ENCODE measurements at regions not wholly inside any gene's neighbourhood (a gene's known extent, or its start where the extent isn't known, plus 50 kb on each side); places are given as distances from the start of the nearest gene placed in this dataset.
A peak's percentile ranks its signal among the peaks of the same experiment; 100 is the strongest.

- H2BK120ac ChIP-seq (ENCODE audit: low read depth, low read length, poor library complexity, severe bottlenecking) = no peak overlapping the region
- H4K20me1 ChIP-seq (ENCODE audit: control insufficient read depth, insufficient read depth, insufficient read length) = no peaks in the 10 kb centered on the region
- H3K23me2 ChIP-seq (ENCODE audit: insufficient read length, low read depth, low read length, poor library complexity, severe bottlenecking) = no peaks in the 10 kb centered on the region
- no peak overlapping the region for H4K8ac ChIP-seq (replicated peaks; ENCODE audit: insufficient read length, low read depth, low read length)
- WGBS (ENCODE audit: extremely low coverage, insufficient read length, low lambda C conversion rate) = no CpG with 5 or more reads among the region's 2 CpGs
- H3K23ac ChIP-seq (ENCODE audit: insufficient read length, low read depth, low read length) = no peak overlapping the region
- Mint-ChIP-seq H3K4me3 (no peak overlapping the region), H3K36me3 (ENCODE audit: insufficient read depth in 1 of 3, low read depth in 3 of 3) (no peaks in the 10 kb centered on the region), H3K4me1 (peaks cover 15 to 18% of the 10 kb centered on the region in 2 experiments), H3K27me3 (ENCODE audit: low read depth) (no peaks in the 10 kb centered on the region), H3K27ac (no peak overlapping the region), H3K9me3 (no peaks in the 10 kb centered on the region)
- no peak overlapping the region for H3K9ac ChIP-seq (ENCODE audit: extremely low read depth, insufficient read length, low read length)
- H2BK15ac ChIP-seq (ENCODE audit: low read depth, low read length) = no peak overlapping the region
- no peak overlapping the region for H3K27ac ChIP-seq (ENCODE audit: insufficient read length, low read depth, low read length)
- H3K27me3 ChIP-seq (ENCODE audit: insufficient read depth, low read length) = no peaks in the 10 kb centered on the region
- H3K4me2 ChIP-seq (ENCODE audit: insufficient read depth, insufficient read length, low read length) = no peak overlapping the region
- no peak overlapping the region for H4K91ac ChIP-seq (ENCODE audit: insufficient read length, low read depth, low read length)
- H2AFZ ChIP-seq (ENCODE audit: low read length) = no peak overlapping the region
- H2AK5ac ChIP-seq (ENCODE audit: insufficient read length, low read length) = no peak overlapping the region
- no peak overlapping the region for H3K56ac ChIP-seq (ENCODE audit: insufficient read length, low read depth, low read length)
- no peak overlapping the region for H3K18ac ChIP-seq (ENCODE audit: insufficient read length, low read depth, low read length)
- H3T11ph ChIP-seq (ENCODE audit: low read length) = no peak overlapping the region
- H3K79me2 ChIP-seq (ENCODE audit: insufficient read depth, low read length) = no peaks in the 10 kb centered on the region
- no peak overlapping the region for H2BK12ac ChIP-seq (ENCODE audit: insufficient read length, low read depth, low read length)
- H3K79me1 ChIP-seq (ENCODE audit: insufficient read depth, low read depth, low read length, poor library complexity, severe bottlenecking) = no peaks in the 10 kb centered on the region
- no peak overlapping the region for H3K4ac ChIP-seq (ENCODE audit: low read depth, low read length)
- no peak overlapping the region for H2BK20ac ChIP-seq (ENCODE audit: low read depth, low read length, poor library complexity, severe bottlenecking)
- no peak overlapping the region for H2BK5ac ChIP-seq (ENCODE audit: insufficient read length, low read length)
- no peaks in the 10 kb centered on the region for H3K4me1 ChIP-seq (ENCODE audit: insufficient read depth, low read length)
- TF ChIP-seq CTCF (conservative IDR thresholded peaks at IDR 0.05) = no peak
- H3K9me3 ChIP-seq (ENCODE audit: control insufficient read depth, low read depth, low read length) = no peaks in the 10 kb centered on the region
- peak; percentile 10 for DNase-seq
- no peak overlapping the region for H4K5ac ChIP-seq (ENCODE audit: insufficient read length, low read depth, low read length)
- H3K14ac ChIP-seq (ENCODE audit: insufficient read depth, low read length) = no peak overlapping the region
Measured at GRCh38 chr15:66863390-66864085, 161.5 kb downstream of the SMAD6 start.

Data from H9 (cell line).